HCT116 (cell line): ENCODE measurements at regions not wholly inside any gene's neighbourhood (a gene's known extent, or its start where the extent isn't known, plus 50 kb on each side); places are given as distances from the start of the nearest gene placed in this dataset.

ENCODE experiments used
- ATAC-seq: fragments of 200-7000 bp; cut with Tn5 transposase; 2 replicates; pipeline ENCODE4 v1.9.1; 2020; ENCODE audit warnings: mild to moderate bottlenecking, moderate library complexity
- BruUV-seq: library from RNA; stranded (reverse); fragments of 400-500 nt; replicated peaks from 2 replicates; lab custom pipeline; 2021; lab: Mats Ljungman, UMichigan
- CTCF ChIA-PET: fragments of 300-600 bp; sonication (Branson Sonifier 250); formaldehyde crosslinking; loops from one replicate; lab custom pipeline; 2021; ENCODE audit warnings: antibody characterized with exemption; lab: Charles Lee
- POLR2A ChIA-PET: fragments of 300-600, 350-600 bp; sonication (Branson Sonifier 250); formaldehyde crosslinking; loops from one replicate; lab custom pipeline; 2021; ENCODE audit warnings: antibody characterized with exemption; lab: Charles Lee
- RAD21 ChIA-PET, 2 experiments: fragments of 300-600 bp; sonication (Branson Sonifier 250); formaldehyde crosslinking; loops; one replicate each; lab custom pipeline; 2023; ENCODE audit warnings: low total read pairs in 2 of 2; ENCODE audit not compliant: uncharacterized antibody in 2 of 2, unreplicated experiment in 2 of 2, low non-redundant PET in 1 of 2; lab: Charles Lee
- DNase-seq: peaks from one replicate; pipeline ENCODE4 v3.0.0-alpha.2; 2010; ENCODE audit warnings: low read depth, low spot score
- H2AFZ ChIP-seq: fragments of 200-600 bp; shearing (Covaris generic), sonication (generic); 2 replicates; pipeline ENCODE4 v1.6.1; 2017; ENCODE audit warnings: low read depth, mixed run types, mixed read lengths, antibody characterized with exemption, low read length; ENCODE audit not compliant: poor library complexity, severe bottlenecking
- H3K27ac ChIP-seq: 2 replicates; pipeline ENCODE4 v1.5.1; 2012; ENCODE audit warnings: low read depth, low read length
- H3K27me3 ChIP-seq: fragments of 200-600 bp; sonication (generic); 2 replicates; pipeline ENCODE4 v1.6.1; 2016; ENCODE audit warnings: mixed run types, low read length, mixed read lengths; ENCODE audit not compliant: insufficient read depth
- H3K36me3 ChIP-seq, 2 experiments: fragments of 200-500 bp in 1 of 2; fragments of 200-600 bp in 1 of 2; sonication (Bioruptor generic) in 1 of 2; sonication (generic) in 1 of 2; 2 replicates each; pipeline versions ENCODE4 v1.5.1 to v1.6.1; 2014 to 2016; ENCODE audit warnings: low read length in 2 of 2, inconsistent platforms in 1 of 2, mixed read lengths in 1 of 2, mixed run types in 1 of 2; ENCODE audit not compliant: insufficient read depth in 2 of 2, control insufficient read depth in 1 of 2
- H3K4me1 ChIP-seq, 2 experiments: fragments of 200-600 bp in 1 of 2; sonication (generic) in 1 of 2; 2 replicates each; pipeline versions ENCODE4 v1.5.1 to v1.6.1; 2012 to 2017; ENCODE audit warnings: low read length in 2 of 2, inconsistent platforms in 1 of 2, mild to moderate bottlenecking in 1 of 2, mixed read lengths in 1 of 2, mixed run types in 1 of 2, moderate library complexity in 1 of 2; ENCODE audit not compliant: insufficient read depth in 2 of 2, control insufficient read depth in 1 of 2
- H3K4me2 ChIP-seq: fragments of 200-600 bp; sonication (generic); 2 replicates; pipeline ENCODE4 v1.6.1; 2017; ENCODE audit warnings: mixed run types, low read length, mixed read lengths
- H3K4me3 ChIP-seq, 2 experiments: fragments of 200-600 bp in 1 of 2; sonication (generic) in 1 of 2; replicated peaks in 1 of 2; 2 replicates each; pipeline ENCODE4 v1.5.1; 2011 to 2016; ENCODE audit warnings: low read length in 2 of 2, control low read depth in 1 of 2, low read depth in 1 of 2, mild to moderate bottlenecking in 1 of 2, mixed read lengths in 1 of 2, mixed run types in 1 of 2
- H3K79me2 ChIP-seq: fragments of 200-600 bp; sonication (generic); 2 replicates; pipeline ENCODE4 v1.6.1; 2017; ENCODE audit warnings: mild to moderate bottlenecking, mixed run types, low read length, moderate library complexity, mixed read lengths; ENCODE audit not compliant: insufficient read depth
- H3K9ac ChIP-seq: fragments of 200-600 bp; sonication (generic); 2 replicates; pipeline ENCODE4 v1.6.1; 2016; ENCODE audit warnings: low read length, mixed read lengths
- H3K9me2 ChIP-seq: fragments of 200-600 bp; sonication (generic), shearing (Covaris generic); 2 replicates; pipeline ENCODE4 v1.6.1; 2017; ENCODE audit warnings: mixed run types, mild to moderate bottlenecking, moderate library complexity; ENCODE audit not compliant: insufficient read depth
- H3K9me3 ChIP-seq, 2 experiments: fragments of 200-500 bp in 1 of 2; fragments of 200-600 bp in 1 of 2; sonication (Bioruptor generic) in 1 of 2; sonication (generic) in 1 of 2; 2 replicates each; pipeline ENCODE4 v1.6.1; 2014 to 2017; ENCODE audit warnings: low read length in 2 of 2, mixed read lengths in 2 of 2, inconsistent platforms in 1 of 2, low read depth in 1 of 2, mild to moderate bottlenecking in 1 of 2, mixed run types in 1 of 2, moderate library complexity in 1 of 2; ENCODE audit not compliant: control insufficient read depth in 1 of 2, insufficient read depth in 1 of 2
- H4K20me1 ChIP-seq: fragments of 200-600 bp; sonication (generic), shearing (Covaris generic); 2 replicates; pipeline ENCODE4 v1.6.1; 2017; ENCODE audit warnings: mixed run types, mild to moderate bottlenecking, moderate library complexity; ENCODE audit not compliant: insufficient read depth
- EGR1 ChIP-seq: IDR thresholded peaks from 2 replicates; pipeline ENCODE4 v1.6.1; 2012; ENCODE audit warnings: low read depth
- JUND ChIP-seq: IDR thresholded peaks from 2 replicates; pipeline ENCODE4 v1.6.1; 2012
- POLR2AphosphoS5 ChIP-seq: IDR thresholded peaks from 2 replicates; pipeline ENCODE4 v1.6.1; 2011; ENCODE audit warnings: mild to moderate bottlenecking, low read depth, low read length, moderate library complexity
- SIN3A ChIP-seq: IDR thresholded peaks from 2 replicates; pipeline ENCODE4 v1.6.1; 2012; ENCODE audit warnings: low read depth
- TCF7L2 ChIP-seq: IDR thresholded peaks from 2 replicates; pipeline ENCODE4 v1.7.0; 2011; ENCODE audit warnings: borderline replicate concordance, inconsistent platforms; ENCODE audit not compliant: insufficient read depth, insufficient read length; ENCODE audit errors: extremely low read depth
- YY1 ChIP-seq: IDR thresholded peaks from 2 replicates; pipeline ENCODE4 v1.6.1; 2011; ENCODE audit warnings: low read length, low read depth, moderate library complexity, mild to moderate bottlenecking; ENCODE audit not compliant: insufficient replicate concordance; ENCODE audit errors: extremely low read depth
- intact Hi-C: fragments of 100-400 bp; cut with micrococcal nuclease; formaldehyde crosslinking; loops from 2 replicates; pipeline ENCODE4 v1.10.0; 2022

DNA sequence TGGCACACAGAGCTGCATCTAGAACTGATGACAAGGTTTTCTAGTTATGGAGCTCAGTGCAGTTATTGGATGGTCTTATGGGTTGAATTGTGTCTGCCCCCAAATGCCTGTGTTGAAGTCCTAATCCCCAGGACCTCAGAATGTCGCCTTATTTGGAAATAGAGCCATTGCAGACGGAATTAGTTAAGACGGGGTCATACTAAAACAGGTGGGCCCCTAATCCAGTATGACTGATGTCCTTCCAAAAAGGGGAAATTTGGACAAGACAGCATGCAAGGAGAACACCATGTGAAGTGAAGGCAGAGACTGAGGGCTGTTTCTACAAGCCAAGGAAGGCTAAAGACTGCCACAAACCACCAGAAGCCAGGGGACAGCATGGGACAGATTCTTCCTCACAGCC lies 148.7 kb downstream of the KCTD12 start:
- DNase-seq (no peak), ATAC-seq (no peak)
- Histone ChIP-seq H3K9me2 (no peaks in the 10 kb centered on the region), H3K27ac (no peak overlapping the region), H2AFZ (no peak overlapping the region), H3K9ac (no peak overlapping the region), H3K27me3 (no peaks in the 10 kb centered on the region), H3K4me3 (no peak overlapping the region), H3K4me1 (no peaks in the 10 kb centered on the region), H3K79me2 (no peaks in the 10 kb centered on the region), H3K36me3 (no peaks in the 10 kb centered on the region), H3K4me2 (no peak overlapping the region), H3K9me3 (no peaks in the 10 kb centered on the region), H4K20me1 (no peaks in the 10 kb centered on the region)
- RAD21 ChIA-PET, result no interaction called here
- BruUV-seq, result no TSS peak
- TF ChIP-seq POLR2AphosphoS5 (no peak), EGR1 (no peak), SIN3A (no peak), TCF7L2 (no peak)
- POLR2A ChIA-PET, result no interaction called here
- intact Hi-C loops, result no loop called here
- CTCF ChIA-PET, result no interaction called here

DNA sequence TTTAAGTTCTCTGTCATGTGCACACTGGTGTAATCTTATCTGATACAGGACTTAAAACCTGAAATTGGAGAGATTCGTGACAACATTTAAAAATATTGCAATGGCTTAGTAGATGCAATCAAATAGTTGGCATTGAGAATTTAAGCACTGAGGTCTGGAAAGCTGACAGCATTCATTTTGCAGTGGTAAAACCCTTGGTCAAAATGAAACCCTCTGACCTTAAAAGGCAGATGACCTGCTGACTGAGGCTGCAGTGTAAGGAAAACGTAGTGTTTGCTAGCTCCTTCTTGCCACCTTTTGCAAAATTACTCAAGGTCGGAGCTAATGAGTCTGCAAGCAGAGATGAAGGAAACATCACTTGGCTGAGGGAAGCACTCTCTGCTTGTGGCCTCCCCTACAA lies 150.6 kb downstream of the KCTD12 start:
- RAD21 ChIA-PET, result no interaction called here
- H3K36me3 ChIP-seq, result no peaks in the 10 kb centered on the region
- intact Hi-C loops, result no loop called here
- no peak overlapping the region for H3K9ac ChIP-seq
- POLR2A ChIA-PET, result no interaction called here
- H3K4me2 ChIP-seq, result no peak overlapping the region
- no peak for TF ChIP-seq JUND
- no peak for TF ChIP-seq YY1
- CTCF ChIA-PET, result no interaction called here
- ATAC-seq (no peak), DNase-seq (no peak)
- H3K4me3 ChIP-seq, result no peak overlapping the region
- H3K27ac ChIP-seq, result no peak overlapping the region
- no peaks in the 10 kb centered on the region for H4K20me1 ChIP-seq
- no peaks in the 10 kb centered on the region for H3K27me3 ChIP-seq
- H3K9me2 ChIP-seq, result no peaks in the 10 kb centered on the region
- H3K4me1 ChIP-seq, result no peaks in the 10 kb centered on the region
- H3K79me2 ChIP-seq, result no peaks in the 10 kb centered on the region
- no peak overlapping the region for H2AFZ ChIP-seq
- no TSS peak for BruUV-seq
- H3K9me3 ChIP-seq, result no peaks in the 10 kb centered on the region
